GM19238 (cell line): ENCODE measurements at regions not wholly inside any gene's neighbourhood (a gene's known extent, or its start where the extent isn't known, plus 50 kb on each side); places are given as distances from the start of the nearest gene placed in this dataset.
"Not testable (repeated sequence)": the region's sequence is repeated elsewhere in the genome, so short reads cannot be mapped to it uniquely, and the experiment has no call there.

Experiments
- DNase-seq: peaks from one replicate; pipeline ENCODE4 v3.0.0; 2011; ENCODE audit warnings: low spot score; ENCODE audit not compliant: insufficient read length

DNA sequence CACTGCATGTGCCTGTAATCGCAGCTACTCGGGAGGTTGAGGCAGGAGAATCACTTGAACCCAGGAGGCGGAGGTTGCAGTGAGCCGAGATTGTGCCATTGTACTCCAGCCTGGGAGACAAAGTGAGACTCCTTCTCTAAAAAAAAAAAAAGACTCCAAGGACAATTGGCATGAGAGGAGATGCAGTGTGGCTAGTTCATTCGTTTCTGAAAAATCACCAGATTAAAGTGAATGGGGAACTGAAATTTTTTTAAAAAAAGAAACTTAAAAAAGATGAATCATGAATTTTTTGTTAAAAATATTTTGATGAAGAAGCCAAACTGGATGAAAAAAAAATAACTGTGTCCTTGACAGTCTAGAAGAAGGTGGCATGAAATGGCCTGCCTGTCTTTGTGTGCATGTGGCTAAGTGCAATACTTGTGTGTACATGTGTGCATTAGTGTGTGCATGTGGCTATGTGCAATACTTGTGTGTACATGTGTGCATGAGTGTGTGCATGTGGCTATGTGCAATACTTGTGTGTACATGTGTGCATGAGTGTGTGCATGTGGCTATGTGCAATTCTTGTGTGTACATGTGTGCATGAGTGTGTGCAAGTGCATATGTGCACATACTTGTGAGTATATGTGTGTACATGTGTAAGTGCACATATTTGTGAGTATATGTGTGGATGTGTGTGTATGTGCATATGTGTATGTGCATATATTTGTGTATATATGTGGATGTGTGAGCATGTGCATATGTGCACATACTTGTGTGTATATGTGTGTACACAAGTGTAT is 391.7 kb upstream of the KLF6 start:
- DNase-seq, result no peak

DNA sequence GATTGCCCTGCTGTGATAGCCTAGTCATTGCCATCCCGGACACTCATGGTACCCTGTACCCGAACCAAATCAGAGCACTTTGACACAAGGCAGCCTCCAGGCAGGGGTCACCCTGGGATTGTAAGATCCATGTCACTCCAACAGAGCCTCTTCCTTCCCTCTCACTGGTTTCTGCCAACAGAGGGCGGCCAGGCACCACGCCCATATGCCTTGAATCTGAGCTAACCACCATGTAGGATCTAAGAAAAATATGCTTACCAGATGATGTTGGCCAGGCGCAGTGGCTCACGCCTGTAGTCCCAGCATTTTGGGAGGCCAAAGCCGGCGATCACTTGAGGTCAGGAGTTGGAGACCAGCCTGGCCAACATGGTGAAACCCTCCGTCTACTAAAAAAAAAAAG is 389.2 kb upstream of the KLF6 start:
- no peak for DNase-seq

DNA sequence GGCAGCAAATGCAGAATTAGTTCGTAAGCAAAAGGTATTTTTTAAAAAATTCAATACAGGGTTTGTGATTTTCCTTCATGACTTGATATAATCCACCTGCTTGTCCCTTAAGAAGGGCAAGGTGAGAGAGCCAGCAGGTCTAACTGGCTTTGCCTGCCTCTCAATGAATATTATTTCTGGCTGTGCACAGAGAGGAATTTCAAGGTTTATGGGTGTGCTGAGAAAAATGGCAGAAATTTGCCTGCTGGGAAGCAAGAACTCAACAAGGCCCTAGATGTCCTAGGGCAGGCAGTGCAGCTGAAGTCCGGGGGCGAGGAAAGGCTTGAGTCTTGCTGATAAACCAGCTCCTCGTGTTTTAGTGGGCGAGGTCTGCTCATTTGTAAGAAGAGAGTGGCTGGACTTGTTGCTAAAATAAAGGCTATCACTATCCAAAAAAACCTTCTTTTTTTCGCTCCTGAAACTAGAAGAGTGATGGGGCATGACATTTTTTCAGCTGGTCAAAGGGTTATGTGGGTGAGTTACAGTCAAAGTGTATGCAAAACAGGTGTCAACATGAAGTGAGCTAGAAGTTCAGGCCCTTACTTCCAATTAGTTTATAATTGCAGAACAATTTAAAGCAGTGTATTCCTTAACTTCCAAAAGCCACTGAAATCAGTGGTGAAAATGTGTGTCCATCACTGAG is 385.8 kb upstream of the KLF6 start:
- DNase-seq, result no peak

DNA sequence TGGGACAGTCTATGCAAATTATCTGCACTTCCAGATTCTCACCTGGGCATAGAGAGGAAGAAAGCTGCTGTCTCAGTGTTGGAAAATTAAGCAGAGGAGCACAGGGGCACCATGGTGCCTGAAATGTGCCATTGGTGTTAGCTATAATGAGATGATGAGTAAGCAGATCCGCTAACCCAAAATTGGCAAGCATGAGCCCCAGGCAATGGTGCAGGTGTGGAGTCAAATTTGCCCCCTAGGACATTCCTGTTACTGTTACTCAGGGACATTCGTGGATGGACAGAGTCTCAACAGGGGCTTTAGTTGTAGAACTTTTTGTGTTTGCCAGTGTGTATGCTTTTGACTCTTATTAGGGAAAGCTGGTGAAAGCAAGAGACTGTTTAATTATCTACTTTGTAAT is 385.2 kb upstream of the KLF6 start:
- no peak for DNase-seq

DNA sequence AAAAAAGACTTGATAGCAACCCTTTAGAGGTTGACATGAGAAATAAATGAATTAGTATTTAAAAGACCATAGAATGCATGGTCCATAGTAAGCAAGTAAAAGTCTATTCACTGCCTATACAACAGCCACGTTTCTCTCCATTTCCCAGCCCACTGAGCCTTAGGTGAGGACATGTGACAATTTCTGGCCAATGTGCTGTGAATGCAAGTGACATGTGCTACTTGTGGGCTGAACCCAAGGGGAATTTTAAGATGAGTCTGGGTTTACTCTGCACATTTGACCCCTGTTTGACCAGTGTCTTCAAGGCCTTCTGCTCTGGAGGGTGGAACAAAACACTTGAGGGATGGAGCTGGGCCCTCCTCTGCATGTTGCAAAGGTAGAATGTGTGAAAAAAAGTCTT is 384.4 kb upstream of the KLF6 start:
- DNase-seq, result no peak

DNA sequence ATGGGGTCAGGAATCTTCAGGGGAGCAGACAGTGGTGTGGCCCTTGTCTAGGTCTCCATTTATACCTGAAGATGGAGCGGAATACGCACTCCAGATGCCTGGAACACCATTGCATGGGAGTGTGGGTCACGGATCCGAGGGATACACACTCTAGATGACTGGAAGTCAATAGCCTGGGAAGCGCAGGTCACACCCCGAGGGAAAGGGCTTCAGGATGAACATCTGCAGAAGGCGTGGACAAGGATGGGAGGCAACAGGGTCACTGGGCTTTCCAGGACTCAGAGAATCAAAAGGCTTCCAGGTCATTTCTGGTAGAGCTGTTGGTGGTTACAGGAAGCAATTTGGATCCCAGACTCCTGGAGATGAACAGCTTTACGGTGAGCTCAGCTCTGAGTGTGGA is 382.2 kb upstream of the KLF6 start:
- no peak for DNase-seq

DNA sequence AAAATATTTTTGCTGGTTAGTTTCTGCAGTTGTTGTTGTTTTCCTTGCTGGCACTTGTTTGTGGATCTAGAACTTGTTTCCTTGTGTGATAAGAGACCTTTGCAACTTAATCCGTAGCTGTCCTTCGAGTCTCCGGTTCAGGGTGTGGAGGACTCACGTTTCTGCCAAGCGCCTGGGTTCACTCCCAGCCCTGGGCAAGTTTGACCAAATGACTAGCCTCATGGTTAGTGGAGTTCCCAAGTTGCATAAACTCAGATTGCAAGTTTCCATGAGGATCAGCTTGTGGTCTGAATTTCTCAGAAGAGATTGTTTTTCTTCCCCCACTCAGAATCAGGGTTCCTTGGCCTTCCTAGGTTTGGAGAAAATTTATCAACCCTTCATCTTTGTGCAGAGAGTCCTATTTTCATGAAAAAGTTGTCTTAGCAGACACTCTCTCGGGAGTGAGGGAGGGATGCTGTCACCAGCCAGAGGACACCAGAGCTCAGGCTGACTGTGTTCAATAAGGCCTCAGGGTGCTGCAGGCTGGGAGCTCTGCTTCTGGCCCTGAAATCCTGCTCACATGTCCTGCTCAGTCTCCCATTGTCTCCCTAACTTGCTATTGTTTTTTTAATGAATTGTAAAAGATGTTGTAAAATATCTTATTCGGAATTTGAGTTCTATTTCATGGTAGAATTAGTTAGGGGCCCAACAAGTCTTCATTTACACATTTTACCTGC is 377.7 kb upstream of the KLF6 start:
- no peak for DNase-seq

DNA sequence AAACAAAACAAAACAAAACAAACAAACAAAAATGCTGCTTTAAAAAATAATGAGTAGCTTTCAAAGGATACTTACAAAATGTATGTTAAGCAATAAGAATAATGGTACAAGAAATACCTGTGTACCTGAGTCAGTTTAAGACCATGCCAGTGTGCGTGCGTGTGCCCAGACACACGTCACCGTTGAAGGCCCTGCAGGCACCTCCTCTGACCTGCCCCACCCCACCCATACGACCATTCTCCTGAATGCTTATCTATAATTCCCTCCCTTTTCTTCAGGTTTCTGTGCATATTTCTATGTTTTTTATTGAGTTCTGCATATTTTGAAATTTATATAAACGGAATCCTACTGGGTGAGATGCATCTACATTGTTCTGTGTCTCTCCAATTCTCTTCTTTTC is 374.2 kb upstream of the KLF6 start:
- no peak for DNase-seq

DNA sequence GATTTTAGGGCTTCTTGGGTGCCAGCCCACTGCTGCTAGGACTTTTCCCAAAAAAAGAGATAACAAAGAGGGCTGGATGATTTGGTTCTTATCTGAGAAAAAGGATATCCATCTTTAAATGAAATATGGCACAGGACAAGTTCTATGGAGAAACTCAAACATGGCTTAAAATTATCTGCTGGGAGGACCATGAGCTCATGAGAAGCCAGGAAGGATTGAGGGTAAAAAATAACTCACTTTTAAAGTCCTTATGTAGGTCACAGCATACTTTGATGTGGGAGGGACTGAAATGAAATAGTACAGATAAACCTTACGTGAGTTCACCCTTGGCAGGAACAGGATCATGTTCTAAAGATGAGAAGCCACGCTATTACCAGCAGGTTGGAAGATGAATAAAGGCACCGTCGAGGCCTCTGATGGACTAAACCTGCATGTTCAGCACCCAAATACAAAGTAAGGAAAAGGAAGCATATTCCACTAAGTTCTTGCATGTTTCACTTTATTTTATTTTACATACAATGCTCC is 369.2 kb upstream of the KLF6 start:
- DNase-seq, result no peak

DNA sequence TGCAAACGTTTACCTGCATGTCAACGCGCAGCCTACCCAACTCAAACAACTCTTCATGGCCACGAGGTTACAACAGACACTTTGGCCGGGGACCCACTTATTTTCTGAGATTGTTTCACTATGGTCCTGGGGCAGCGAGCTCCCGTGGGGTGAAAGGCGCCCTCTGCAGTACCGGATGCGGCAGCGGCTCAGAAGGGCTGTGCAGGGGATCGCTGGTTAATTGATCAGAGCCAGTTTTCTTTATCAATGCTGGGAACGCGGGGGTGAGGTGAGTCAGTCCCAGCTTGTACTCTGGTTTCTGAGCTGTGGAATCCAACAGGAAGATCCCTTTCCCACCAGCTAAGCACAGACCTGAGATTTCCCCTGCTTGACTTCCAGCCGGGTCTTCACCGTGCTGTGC is 366.5 kb upstream of the KLF6 start:
- no peak for DNase-seq

DNA sequence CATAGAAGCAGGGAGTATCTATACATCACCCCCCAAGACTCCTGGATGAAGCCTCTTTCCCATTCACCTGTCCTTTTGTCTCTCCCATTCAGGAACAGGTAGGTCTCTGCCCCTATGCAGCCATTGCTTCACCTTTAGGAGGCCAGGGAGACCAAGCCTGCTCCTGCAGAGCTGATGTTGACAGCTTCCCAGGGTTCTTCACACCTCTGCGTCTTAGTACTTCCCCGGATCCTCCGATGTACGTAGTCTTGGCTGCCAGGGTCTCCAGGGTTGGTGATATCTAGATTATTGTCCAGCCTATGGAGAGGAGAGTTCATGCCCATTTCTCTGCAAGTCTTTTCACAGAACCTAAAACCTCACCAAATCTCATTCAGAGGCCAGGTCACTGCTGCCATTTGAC is 365.7 kb upstream of the KLF6 start:
- DNase-seq, result no peak

DNA sequence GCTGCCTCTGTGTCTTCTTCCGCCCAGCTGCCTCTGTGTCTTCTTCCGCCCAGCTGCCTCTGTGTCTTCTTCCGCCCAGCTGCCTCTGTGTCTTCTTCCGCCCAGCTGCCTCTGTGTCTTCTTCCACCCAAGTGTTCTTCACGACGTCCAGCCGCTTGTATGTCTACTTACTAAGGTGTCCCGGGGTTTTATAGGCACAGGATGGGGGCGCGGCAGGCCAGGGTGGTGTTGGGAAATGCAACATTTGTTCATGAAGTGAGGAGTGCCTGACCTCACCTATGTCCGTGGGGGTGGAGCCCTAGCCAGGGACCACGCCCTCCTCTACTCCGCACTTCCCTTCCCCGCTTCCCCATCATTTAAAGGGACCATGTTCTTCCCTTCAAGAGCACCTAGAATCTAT is 364.5 kb upstream of the KLF6 start:
- not testable (repeated sequence) for DNase-seq

DNA sequence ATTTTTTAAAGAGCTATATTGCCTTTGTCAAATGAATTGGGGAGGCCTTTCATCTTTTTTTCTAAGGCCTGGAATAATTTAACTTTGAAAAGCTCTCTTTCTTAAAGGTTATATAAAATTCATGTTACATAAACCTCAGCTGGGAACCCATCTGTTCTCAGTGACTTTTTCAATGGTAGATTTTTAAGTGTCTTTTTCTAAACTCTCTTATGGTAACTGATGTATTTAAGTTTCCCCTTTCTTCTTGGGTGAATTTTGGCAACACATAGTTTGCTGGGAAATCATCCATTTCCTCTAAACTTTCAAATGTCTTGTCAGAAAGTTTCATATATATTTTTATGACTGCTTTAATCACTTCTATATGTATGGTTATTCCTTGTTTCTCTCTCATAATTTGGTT is 362.2 kb upstream of the KLF6 start:
- no peak for DNase-seq

DNA sequence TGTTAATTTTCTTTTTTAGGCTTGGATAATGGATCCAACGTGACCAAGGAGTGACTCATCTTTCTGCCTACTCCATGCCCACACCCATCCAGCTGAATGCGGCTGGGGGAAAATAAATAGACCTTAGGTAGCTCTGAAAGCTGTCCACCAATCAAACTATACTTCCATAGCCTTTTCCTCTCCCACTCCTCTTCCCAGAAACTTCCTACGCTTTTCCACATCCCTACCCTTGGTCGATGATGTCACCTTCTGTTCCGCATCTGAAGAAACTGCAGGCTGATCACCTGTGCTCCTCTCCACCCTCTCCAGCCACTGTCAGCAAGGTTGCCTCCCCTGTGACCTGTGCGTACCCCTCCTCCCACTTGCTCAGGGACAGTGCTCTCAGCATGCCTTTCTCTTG is 359.8 kb upstream of the KLF6 start:
- DNase-seq, result no peak

DNA sequence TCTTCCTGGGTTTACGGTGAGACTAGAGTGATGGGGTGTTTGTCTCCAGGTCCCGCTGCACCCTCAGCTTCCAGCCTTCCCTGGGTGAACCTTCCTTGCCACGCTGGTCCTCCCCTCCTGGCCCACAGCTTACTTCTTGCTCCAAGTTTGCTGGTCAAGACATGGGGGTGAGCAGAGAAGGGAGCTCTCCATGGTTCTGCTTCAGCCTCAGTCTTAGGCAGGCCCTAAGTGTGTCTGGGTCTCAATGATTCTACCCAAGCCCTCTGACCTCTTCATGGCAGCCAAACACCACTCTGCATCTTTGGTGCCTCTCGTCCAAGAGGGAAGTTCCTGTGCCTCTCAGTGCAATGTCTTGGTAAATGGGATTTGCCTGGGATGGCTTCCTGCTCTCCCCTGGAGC is 356.5 kb upstream of the KLF6 start:
- DNase-seq, result no peak

DNA sequence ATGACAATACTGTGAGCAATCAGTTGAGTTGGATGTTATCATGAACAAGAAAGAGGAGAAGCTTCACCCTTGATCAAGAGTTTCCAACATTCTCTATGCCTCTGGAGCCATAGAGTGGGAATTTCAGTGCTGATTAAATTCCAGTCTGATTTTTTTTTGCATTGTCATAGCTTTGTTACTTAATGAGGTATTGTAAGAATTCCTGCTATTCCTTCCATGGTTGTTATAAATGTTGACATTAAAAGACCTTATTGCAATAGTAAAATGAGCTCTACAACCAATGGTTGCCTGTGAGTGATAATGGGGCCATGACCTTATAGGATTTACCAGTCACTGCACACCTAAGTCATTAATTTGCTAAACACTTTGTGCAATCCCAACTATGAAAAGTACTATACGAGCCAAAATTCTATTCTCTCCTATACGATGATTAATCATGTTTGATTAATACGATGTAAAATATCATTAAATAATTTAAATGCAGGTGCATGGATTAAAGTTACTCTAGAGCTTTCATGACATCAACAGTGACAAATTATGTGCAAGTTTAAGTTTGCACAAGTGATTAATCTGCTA is 353.2 kb upstream of the KLF6 start:
- DNase-seq, result no peak

DNA sequence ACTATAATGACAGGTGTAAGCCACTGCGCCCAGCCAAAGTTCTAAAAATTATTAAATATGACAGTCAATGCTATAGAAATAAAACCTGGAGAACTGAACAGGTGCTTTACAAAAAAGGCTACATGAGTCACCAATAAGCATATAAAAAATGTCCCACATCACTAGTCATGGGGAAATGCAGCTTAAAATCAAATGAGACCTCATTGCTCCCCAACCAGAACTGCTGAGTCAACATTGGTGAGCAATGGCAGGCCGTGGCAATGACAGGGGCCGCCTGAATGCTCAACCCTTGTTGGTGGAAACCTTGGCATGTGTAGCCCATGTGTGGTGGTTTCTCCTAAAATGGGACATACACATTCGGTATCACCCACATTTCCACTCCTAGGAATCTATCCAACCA is 352.3 kb upstream of the KLF6 start:
- no peak for DNase-seq

DNA sequence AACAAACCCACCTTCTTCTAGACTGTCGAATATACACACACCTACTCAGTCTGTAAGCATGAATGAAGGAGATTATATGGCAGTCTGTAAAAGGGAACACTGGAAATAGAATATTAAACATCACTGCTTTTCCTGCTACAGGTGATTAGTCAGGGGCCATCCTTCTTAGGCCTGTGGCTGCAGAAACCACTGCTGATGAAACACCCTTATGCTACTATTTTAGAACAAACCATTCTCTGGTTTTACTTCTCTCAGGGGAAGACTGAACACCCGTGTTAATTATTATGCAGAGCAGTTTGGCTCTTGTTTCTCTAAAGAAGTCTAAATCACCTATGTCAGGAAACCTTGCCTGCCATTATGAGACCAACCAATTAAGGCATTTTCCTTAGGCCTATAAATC is 351.1 kb upstream of the KLF6 start:
- peak; percentile 50 for DNase-seq

DNA sequence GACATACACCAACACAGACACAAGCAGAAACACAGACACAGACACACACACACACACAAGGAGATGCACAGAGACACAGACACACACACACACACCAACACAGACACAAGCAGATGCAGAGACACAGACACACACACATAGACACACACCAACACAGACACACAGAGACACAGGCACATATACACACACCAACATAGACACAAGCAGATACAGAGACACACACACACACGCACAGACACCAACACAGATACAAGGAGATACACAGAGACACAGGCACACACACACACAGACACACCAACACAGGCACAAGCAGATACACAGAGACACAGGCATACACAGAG is 347.2 kb upstream of the KLF6 start:
- DNase-seq, result no peak

DNA sequence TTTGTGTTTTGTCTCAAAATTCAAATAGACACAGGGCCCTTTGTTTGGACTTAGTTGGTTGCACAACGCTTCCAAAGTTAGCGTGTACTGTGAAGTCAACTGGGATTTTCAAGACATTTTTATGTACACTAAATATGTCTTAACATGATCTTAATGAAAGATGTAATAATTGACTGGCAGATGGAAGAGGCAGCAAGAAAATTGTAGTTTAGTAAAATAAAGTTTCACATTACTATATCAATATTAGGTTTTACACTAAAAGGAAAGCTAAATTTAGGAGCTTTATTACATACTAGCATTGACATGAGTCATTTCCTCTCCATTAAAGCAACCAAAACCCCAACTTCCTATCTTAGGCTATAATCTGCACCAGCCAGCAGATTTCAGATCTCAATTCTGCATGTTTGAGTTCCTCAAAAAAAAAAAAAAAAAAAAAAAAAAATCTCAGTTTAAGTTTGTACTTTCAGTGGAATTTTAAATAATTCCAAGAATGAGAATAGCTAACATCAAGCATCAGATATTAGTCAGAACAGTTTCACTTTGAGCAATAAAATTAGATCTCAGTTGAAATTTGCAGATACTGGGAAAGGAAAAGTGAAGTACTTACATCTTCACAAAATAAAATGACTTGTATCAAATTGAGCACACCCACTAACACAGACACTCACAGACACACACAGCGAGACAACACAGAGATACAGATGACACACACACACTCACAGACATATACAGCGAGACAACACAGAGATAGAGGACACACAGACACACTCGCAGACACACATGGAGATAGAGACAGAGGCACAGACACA is 346.6 kb upstream of the KLF6 start:
- DNase-seq, result no peak

DNA sequence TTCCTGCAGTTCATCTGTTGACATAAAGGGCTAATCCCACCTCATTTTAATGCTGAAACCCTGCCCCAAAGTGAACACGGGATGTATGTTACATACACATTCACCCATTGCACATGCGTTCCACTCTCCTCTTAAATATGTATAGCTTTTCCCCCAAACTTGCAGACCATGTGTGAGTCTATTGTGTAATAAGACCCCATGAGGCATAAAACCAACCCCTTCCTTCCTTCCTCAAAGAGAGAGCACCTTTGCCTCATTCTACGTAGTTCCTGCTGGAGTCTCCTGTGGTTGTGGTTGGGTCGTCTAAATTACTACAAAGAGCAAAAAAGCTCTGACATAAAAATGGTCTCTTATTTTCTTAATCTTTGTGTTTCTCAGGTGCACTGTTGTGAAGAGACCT is 345.7 kb upstream of the KLF6 start:
- no peak for DNase-seq
